GM21825 (cell line): ENCODE measurements at regions not wholly inside any gene's neighbourhood (a gene's known extent, or its start where the extent isn't known, plus 50 kb on each side); places are given as distances from the start of the nearest gene placed in this dataset.
"Not testable (repeated sequence)": the region's sequence is repeated elsewhere in the genome, so short reads cannot be mapped to it uniquely, and the experiment has no call there.

Experiments
- ATAC-seq: cut with Tn5 transposase; IDR thresholded peaks from one replicate; pipeline ENCODE4 v1.9.1; 2021; ENCODE audit warnings: mild to moderate bottlenecking, moderate library complexity; ENCODE audit not compliant: unreplicated experiment

DNA sequence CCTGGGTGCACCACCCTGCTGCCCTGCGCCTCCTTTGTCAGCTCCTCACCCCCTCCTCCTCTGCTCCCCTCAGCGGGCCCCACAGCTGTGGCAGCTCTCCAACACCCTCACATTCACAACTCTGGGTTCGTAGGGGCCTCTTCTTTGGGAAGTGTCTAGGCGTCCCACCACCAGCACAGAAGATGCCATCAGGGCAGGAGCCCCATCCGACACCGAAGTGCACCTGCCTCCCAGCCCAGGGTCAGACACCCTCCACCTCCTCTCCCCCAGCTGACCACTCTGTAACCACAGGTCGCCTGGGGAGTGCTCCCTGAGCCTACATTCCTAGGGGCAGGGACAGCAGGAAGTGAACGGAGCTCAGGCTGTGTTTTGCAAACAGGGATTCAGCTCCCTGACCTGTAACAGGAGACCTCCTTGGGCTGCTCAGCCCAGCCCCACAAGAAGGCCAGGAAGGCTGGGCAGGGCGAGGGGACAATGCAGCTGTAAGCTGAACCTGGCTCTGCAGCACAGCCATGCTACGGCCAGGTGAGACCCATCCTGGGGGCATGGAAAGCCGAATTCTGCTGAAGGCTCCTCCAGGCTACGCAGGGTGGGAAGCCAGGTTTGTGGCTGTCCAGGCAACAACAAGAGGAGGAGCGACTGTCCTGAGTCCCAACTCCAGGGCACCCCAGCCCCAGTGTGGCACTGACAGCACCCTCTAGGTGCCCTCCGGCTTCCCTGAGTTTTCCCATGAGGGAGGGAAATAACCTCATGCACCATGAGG lies 269.0 kb downstream of the GOLGA6L6 start:
- no peak for ATAC-seq

DNA sequence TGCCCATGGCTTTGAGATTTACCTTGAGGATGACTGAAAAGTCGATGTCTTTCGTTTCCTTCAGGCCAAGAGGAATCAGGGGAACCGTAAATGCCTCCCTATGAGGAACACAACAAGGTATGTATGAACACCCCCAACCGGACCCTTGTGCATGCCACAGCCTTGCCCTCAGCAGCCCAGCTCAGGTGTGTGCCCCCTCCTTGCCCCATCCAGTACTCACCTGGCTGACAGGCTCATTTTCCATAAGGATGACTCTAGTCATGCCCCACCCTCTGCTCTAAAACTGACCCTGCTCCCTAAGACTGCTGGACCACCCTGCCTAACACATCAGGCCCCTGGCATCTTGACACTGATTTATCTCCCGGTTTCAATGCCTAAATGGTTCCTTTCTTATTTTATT lies 270.0 kb downstream of the GOLGA6L6 start:
- ATAC-seq = no peak

GRCh38 chr15:20269956-20270355 lies 271.6 kb downstream of the GOLGA6L6 start:
- ATAC-seq = not testable (repeated sequence)

DNA sequence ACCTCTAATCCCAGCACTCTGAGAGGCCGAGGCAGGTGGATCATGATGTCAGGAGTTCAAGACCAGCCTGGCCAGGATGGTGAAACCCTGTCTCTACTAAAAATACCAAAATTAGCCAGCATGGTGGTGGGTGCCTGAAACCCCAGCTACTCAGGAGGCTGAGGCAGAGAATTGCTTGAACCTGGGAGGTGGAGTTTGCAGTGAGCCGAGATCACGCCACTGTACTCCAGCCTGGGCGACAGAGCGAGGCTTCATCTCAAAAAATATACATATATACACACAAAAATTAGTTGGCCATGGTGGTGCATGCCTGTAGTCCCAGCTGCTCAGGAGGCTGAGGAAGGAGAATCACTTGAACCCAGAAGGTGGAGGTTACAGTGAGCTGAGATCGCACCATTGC lies 273.6 kb downstream of the GOLGA6L6 start:
- ATAC-seq = not testable (repeated sequence)

GRCh38 chr15:20267051-20267730 lies 274.4 kb downstream of the GOLGA6L6 start:
- ATAC-seq = not testable (repeated sequence)

DNA sequence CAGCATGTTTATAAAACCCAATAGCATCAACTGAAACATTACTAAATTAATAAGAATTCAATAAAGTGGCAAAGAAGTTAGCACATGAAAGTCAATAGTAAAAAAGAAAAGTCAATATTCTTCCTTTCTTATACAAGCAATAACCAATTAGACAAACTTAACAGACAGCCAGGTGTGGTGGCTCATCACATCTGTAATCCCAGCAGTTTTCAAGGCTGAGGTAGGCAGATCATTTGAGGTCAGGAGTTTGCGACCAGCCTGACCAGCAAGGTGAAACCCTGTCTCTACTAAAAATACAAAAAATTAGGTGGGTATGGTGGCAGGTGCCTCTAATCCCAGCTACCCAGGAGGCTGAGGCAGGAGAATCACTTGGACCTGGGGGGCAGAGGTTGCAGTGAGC lies 275.9 kb downstream of the GOLGA6L6 start:
- ATAC-seq = not testable (repeated sequence)

- ATAC-seq = not testable (repeated sequence)
These were observed 280.0 kb downstream of the GOLGA6L6 start for GRCh38 chr15:20261321-20262280.

- ATAC-seq = not testable (repeated sequence)
These were observed 280.9 kb downstream of the GOLGA6L6 start for GRCh38 chr15:20260650-20261049.

- not testable (repeated sequence) for ATAC-seq
These were observed 281.9 kb downstream of the GOLGA6L6 start for GRCh38 chr15:20259559-20260190.

DNA sequence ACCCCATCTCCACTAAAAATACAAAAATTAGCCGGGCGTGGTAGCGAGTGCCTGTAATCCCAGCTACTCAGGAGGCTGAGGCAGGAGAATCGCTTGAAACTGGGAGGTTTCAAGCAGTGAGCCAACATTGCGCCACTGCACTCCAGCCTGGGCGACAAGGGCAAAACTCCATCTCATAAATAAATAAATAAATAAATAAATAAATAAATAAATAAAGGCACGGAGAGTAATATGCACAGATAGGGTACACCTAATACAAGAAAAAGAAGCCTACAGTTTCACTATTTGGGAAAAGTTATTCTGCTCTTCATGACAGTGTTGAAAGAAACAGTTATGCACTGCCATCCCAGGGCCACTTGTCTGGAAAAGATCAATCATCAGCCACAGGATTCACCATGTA lies 285.2 kb downstream of the GOLGA6L6 start:
- not testable (repeated sequence) for ATAC-seq

GRCh38 chr15:20255641-20256040 lies 286.0 kb downstream of the GOLGA6L6 start:
- ATAC-seq = not testable (repeated sequence)

- not testable (repeated sequence) for ATAC-seq
These were observed 288.5 kb downstream of the GOLGA6L6 start for GRCh38 chr15:20253047-20253615.

DNA sequence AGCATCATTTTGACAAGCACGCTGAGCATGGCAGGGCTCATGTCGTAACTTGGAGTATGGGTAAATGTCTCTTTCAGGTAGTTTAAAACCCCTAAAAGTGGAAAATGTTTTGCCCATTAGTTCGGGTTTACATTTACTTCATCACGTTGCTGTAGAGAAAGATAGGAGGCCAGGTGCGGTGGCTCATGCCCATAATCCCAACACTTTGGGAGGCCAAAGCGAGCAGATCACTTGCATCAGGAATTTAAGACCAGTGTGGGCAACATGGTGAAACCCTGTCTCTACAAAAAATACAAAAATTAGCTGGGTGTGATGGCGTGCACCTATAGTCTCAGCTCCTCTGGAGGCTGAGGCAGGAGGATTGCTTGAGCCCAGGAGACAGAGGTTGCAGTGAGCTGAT lies 289.6 kb downstream of the GOLGA6L6 start:
- ATAC-seq = not testable (repeated sequence)

DNA sequence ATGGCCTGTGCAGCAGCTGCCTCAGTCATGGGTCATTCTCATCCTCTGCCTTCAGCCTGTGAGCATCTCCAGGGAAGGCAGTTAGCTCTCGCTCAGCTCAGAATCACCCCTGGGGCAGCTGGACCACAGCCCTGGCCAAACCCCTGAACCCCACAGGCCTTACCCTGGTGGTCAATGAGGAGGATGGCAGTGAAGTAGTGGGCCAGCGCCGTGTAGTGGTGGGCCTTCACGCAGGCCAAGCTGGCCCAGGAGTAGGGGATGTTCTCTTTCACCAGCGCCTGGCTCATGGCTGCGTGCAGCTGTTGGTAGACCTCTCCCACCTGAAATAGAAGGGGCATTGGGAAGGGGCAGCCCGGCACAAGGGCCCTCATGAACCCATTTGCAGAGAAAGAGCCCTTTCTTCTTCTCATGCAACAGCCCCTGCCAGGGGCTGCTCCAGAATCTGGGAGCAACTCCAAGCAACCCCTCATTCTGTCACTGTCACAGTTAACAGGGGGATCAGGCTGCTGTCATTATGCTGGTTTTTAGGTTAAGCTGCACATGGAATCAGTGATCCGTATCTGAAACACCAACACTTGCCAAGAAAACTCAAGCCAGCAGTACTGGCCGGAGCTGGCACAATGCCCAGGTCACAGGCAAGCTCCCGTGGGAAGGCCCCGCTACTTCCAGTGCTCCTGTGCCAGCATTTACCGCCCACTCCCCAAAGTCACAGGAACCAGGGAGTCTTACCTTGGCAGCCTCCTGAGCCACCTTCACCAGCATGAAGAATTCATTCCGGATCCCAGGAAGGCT lies 290.2 kb downstream of the GOLGA6L6 start:
- ATAC-seq = not testable (repeated sequence)

DNA sequence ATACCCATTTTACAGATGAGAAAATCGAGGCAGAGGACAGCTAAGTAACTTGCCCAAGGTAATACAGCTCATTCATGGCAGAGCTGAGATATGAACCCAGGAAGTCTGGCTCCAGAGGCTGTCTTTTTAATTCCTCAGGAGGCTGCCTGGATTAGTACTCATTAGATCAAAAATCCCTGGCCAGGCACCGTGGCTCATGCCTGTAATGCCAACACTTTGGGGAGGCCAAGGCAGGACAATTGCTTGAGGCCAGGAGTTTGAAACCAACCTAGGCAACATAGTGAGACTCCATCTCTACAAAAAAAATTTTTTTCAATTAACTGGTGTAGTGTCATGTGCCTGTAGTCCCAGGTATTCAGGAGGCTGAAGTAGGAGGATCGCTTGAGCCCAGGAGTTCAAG lies 291.4 kb downstream of the GOLGA6L6 start:
- not testable (repeated sequence) for ATAC-seq

DNA sequence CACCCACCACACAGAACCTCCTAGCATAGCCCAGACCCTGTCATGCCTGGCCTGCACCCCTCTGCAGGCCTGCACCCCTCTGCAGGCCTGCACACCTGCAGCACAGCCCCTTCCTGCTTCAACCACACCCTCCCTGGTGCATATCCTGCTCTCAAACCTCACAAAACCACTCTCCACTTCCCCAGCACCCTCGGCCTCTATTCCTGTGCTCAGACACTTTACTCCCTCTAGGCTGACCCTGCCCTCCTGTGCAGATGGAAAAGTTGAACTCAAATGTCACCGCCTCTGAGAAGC lies 292.0 kb downstream of the GOLGA6L6 start:
- not testable (repeated sequence) for ATAC-seq

GRCh38 chr15:20248434-20248833 lies 293.2 kb downstream of the GOLGA6L6 start:
- not testable (repeated sequence) for ATAC-seq

DNA sequence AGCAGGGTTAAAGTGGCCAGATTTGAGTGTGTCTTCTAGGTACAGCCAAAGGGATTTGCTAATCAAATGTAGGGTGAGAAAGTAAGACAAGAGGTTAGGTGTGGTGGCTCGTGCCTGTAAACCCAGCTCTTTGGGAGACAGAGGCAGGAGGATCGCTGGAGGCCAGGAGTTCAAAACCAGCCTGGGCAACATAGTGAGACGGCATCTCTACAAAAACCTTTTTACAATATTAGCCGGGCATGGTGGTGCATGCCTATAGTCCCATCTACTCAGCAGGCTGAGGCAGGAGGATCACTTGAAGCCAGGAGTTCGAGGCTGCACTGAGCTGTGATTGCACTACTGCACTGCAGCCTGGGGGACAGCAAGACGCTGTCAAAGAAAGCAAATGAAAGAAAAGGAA lies 294.5 kb downstream of the GOLGA6L6 start:
- not testable (repeated sequence) for ATAC-seq

- ATAC-seq = not testable (repeated sequence)
These were observed 295.0 kb downstream of the GOLGA6L6 start for GRCh38 chr15:20246624-20247023.

DNA sequence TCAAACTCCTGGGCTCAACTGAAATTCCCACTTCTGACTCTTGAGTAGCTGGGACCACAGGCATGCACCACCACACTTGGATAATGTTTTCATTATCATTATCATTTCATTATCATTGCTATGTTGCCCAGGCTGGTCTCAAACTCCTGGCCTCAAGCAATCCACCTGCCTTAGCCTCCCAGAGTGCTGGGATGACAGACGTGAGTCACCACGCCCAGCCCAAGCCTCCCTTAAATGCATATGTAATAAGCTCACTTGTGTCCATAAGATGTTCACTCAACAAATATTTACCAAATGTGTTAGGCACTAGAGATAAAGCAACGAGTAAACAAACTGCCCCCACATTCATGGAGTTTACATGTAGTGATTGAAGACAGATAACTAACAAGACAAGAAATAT lies 295.7 kb downstream of the GOLGA6L6 start:
- ATAC-seq = not testable (repeated sequence)
